GM21723 (cell line): ENCODE measurements at regions not wholly inside any gene's neighbourhood (a gene's known extent, or its start where the extent isn't known, plus 50 kb on each side); places are given as distances from the start of the nearest gene placed in this dataset.
"Not testable (repeated sequence)": the region's sequence is repeated elsewhere in the genome, so short reads cannot be mapped to it uniquely, and the experiment has no call there.

ENCODE experiments used
- ATAC-seq: cut with Tn5 transposase; IDR thresholded peaks from one replicate; pipeline ENCODE4 v1.9.1; 2021; ENCODE audit warnings: mild to moderate bottlenecking, moderate library complexity; ENCODE audit not compliant: unreplicated experiment

DNA sequence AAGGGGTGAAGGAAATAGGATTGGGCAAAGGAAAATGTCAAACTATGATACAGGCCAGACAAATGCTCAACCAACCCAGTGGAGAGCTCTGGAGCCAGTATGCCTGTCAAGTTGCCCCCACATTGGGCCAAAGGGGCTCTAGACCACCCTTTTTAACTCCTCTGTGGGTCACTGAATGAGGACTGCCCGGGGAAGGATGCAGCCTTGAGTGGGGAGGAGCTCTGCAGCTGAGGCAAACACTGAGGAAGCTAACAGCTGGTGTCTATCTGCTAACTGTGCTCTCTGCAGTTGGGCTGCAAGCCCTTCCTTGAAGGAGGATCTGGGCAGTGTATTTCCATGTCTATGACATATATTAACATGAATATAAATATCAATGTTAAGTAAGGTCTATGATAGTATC is 98.4 kb upstream of the PRSS16 start:
- no peak for ATAC-seq

DNA sequence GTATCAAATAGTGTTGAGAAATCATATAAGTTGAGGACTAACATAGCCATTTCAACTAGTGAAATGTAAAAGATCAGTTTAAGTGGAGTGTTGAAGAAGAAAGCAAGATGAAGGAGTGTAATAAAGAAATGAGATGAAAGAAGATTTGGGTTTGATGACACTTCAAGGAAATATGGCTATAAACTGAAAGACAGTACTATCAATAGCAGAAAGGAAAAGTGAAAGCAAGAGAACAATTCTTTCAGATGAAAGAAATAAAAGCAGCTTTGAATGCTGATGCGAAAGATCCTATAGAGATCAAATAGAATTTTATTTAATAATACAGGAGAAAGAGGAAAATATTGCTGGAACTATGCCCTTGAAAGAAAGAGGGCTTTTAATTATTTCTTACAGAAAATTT is 92.8 kb upstream of the PRSS16 start:
- ATAC-seq = no peak

DNA sequence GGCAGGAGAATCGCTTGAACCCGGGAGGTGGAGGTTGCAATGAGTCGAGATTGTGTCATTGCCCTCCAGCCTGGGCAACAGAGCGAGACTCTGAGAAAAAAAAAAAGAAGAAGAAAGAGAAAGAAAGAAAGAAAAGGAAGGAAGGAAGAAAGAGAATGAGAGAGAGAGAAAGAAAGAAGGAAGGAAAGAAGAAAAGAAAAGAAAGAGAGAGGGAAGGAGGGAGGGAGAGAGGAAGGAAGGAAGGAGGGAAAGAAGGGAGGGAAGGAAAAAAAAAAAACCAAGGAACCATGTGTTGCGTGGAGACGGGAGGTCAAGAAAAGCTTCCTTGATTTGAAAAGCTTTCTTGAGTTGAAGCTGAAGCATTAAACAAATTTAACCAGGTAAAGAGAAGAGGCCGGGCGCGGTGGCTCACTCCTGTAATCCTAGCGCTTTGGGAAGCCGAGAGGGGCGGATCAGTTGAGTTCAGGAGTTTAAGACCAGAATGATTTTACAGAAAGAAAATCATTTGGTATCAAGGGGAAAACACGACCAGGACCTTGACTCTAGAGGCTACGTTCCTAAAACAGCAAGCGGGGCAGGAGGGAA is 90.5 kb upstream of the PRSS16 start:
- no peak for ATAC-seq

DNA sequence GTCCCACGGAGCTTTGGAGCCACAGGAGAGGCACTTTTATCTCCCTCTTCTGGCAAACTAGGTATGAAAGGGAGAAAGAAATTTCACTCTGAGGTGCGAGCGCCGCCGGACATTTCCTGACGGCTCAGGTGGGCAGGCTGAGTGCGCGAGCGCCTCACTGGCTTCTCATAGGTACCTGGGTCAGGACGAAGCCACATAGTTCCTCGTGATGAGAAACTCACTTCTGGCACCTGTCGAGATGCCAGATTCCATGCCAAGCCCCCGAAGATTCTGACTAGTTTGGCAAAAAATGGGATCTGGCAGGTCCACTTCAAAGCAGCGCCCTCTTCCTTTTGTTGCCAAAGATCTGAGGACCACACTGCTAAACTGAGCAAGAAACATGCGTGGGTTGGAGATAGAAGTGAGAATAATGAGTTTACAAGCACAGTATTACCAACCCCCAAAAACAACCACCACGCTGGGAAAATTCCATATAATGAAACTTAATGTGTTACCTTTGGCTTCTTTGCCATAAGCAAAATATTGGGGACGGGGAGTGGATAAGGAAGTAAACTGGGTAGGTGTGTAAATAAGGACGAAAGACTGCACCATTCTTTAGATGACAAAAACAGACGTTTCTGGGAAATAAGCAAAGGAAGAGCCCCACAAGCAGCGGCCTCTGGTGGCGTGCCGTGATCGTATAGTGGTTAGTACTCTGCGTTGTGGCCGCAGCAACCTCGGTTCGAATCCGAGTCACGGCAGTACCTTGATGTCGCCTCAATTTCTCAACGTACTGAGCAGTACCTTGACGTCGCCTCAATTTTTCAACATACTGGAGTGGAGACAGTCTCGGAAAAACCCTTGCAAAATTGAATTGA is 89.8 kb upstream of the PRSS16 start:
- ATAC-seq = peak; percentile 52

DNA sequence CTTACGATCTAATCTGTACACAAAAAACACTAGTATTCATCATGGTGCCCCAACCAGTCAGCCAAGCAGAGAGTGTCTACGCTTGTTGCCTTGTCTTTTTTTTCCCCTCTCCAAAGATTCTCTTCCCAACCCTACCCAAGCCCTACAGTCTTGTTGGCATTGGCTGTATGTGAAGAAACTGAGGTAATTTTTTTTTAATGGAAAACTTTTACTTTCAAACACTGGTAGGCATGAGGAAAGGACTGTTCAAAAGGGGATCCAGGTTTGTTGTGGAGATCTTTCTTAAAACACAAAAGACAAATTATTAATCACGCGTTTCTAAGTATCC is 89.2 kb upstream of the PRSS16 start:
- ATAC-seq = no peak

DNA sequence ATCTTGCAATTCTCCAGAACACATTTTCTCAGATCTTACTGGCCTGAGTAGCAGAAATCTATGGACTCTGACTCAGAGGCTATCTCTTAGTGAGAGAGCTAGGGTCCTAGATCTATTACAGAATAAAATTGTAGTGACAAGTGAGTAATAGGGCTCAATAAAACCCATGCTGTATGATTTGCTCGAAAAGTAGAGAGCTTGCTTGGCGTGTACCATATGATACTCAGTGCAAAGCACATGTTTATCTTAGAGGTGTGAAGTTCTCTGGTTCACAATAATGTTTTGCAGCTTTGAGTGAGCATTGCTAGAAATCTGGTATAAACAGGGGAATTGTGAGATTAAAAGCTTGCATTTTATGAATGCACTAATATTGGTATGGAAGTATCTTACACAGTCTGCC is 87.8 kb upstream of the PRSS16 start:
- ATAC-seq = no peak

DNA sequence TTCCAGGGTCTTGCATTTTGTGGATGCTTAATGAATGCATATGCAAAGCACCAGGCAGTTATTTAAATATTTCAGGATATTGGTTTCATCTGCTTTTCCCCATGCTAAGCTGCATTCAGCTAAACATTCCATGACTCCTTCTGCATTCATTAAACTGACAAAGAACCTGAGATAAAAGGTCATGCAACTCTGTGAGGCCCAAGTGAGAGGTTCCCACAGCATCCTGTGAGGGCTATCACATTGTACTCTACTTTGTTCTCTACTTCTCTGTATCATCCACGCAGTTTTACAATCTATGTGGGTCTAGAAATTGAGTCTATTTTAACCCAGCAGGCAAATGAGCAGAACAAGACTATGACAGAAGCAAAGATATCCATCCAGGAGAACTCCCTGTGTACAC is 86.4 kb upstream of the PRSS16 start:
- no peak for ATAC-seq

DNA sequence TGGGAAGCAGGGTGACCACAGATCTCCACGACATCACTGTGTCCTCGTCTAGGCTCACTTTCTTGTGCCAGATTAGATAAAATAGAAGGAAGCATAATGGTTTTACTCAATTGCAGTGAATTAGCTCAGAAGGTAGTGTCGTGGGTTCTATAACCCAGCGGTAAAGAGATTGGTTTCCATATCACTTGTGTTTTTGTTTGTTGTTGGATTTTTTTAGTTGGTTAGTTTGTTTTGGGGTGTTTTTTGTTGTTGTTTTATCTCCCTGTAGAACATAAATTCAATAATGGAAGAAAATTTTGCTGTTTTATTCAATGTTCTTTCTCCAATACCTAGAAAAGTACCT is 85.9 kb upstream of the PRSS16 start:
- ATAC-seq = no peak

DNA sequence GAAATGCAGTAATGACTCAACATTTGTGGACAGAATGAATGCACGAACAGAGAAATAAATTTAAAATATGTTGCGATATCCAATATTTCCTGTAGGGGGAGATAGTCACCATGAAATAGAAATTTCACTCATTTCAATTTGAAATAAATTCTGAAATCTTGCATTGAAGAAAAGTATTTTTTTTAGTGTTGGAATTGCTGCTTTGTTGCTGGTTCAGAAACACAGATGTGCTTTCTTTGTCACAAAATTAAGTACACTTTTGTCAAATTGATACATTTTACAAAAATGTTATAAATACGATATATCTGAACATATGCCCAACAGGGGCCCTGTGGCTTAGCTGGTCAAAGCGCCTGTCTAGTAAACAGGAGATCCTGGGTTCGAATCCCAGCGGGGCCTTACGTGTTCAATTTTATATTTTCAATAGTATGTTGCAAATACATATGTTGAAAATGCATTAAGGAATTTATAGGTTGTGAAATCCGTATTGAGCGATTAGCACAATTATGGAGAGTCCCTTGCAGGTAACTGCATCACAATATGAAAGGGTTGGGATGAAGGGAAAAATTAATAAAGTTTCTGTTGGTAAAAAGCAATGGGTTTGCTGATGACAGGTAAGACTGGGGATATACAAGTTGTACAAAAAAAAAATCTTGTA is 85.4 kb upstream of the PRSS16 start:
- ATAC-seq = no peak

DNA sequence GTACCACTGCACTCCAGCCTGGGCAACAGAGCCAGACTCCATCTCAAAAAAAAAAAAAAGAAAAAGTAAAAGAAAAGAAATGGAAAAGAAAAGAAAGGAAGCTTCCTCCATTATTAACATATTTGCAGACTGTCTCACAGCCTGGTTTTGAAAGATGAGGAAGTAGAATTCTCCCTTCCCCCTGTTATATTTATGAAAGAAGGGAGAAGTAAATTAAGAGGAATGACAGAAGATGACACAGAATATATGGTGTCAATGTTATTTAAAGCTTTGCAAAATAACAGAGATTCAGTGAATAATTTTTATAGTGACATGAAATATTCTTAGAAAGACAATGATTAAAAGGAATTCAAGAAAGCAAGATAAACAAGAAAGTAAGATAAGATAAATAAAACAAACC is 83.7 kb upstream of the PRSS16 start:
- ATAC-seq = no peak

DNA sequence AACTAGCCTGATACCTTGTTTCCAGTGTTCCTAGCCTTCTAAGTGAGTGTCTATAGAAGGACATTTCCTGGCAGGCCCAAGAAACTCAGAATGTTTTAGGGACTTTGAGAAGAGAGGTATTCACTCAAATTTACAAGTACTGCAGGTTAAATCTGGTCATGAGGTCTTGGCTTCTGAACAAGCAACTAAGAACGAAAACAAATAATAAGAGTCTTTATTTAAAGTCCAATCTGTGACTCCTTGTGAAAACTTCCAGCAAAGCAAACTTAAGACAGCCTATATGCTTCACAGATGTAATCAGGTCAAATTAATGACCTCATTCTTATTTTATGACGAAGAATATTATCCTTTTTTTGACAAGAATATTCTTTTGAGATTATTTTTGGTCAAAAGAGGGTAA is 79.4 kb upstream of the PRSS16 start:
- no peak for ATAC-seq

DNA sequence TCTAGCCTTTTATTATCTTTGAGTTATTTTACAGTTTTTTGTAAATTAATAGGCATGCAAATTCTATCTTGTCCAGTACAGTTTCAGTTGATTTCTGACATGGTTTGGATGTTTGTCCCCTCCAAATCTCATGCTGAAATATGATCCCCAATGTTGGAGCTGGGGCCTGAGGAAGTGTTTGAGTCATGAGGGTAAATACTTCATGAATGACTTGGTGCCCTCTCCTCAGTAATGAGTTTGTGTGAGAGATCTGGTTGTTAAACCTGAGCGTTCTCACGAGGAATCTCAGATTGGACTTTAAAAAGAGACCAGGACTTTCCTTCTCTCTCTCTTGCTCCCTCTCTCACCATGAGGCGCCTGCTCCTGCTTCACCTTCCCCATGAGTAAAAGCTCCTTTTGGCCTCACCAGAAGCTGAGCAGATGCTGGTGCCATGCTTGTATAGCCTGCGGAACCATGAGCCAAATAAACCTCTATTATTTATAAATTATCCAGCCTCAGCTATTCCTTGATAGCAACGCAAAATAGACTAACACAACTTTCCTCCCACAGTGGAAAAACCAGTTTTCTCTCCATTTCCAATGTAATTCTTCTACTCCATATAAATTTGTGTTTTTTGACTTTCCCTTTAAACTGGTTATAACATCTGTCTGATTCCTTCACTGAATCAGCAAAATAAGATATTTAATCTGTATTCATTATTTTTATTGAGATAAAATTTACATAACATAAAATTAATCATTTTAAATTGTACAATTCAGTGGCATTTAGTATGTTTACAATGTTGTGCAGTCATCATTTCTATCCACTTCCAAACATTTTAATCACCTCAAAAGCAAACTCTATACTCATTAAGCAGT is 78.7 kb upstream of the PRSS16 start:
- ATAC-seq = no peak

DNA sequence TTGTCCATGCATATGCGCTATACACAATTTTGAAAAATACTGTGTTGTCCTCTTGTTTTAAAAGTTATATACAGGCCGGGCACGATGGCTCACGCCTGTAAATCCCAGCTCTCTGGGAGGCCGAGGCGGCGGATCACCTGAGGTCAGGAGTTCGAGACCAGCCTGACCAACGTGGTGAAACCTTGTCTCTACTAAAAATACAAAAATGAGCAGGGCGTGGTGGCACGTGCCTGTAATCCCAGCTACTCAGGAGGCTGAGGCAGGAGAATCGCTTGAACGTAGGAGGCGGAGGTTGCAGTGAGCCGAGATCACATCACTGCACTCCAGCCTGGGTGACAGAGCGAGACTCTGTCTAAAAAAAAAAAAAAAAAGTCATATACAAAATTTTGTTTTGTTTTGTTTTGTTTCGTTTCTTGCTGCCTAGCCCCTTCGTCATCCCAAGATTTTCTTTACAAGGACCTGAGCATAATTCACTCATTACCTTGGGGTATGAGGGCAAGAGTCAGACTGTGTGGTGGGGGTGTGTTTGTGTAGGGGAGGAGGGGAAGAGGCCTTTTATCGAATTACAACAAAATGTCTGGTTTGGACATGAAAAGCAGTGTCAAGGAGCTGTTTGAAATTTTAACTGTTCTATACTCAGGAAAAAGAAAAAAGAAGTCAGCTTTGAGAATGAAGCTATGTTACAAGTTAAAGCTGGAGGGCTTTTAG is 74.8 kb upstream of the PRSS16 start:
- not testable (repeated sequence) for ATAC-seq

DNA sequence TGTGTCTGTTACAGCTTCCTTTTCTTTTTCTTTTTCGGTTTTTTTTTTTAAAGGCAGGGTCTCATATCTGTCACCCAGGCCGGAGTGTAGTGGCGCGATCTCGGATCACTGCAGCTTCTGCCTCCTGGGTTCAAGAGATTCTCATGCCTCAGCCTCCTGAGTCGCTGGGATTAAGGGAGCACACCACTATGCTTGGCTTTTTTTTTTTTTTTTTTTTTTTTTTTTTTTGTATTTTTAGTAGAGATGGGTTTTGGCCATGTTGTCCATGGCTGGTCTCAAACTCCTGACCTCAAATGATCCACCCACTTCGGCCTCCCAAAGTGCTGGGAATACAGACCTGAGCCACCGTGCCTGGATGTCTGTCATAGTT is 74.3 kb upstream of the PRSS16 start:
- not testable (repeated sequence) for ATAC-seq

DNA sequence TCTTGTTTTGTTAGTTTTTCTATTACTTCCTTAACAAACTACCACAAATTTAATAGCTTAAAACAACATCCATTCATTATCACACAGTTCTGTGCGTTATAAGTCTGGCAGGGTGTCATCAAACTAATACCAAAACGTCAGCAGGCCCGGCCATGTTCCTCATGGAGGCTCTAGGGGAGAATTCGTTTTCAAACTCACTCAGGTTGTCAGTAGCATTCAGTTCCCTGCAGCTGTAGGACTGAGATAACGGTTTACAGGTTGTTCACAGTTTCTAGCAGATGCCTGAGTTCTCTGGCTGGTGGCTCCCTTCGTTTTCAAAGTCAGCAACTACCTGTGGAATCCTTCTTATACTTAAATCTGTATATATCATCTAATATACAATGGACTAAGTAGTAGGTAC is 72.5 kb upstream of the PRSS16 start:
- ATAC-seq = no peak

DNA sequence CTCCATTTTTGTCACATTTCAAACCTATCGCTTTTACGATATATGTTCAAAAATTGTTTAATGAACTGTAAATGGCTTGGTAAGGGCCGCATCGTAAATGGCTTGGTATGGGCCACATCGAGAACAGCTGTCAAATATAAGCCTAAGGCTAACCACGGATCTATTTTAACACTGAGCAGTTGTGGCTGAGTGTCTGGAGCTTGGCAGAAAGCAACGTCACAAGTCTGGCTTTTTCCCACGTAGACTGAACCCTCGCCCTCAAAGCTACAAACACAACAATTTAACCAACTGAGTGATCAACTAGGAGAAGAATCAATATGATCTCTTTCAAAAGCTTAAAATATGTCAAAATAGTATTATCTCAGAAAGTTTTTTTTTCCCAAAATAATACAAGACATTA is 71.4 kb upstream of the PRSS16 start:
- ATAC-seq = no peak

DNA sequence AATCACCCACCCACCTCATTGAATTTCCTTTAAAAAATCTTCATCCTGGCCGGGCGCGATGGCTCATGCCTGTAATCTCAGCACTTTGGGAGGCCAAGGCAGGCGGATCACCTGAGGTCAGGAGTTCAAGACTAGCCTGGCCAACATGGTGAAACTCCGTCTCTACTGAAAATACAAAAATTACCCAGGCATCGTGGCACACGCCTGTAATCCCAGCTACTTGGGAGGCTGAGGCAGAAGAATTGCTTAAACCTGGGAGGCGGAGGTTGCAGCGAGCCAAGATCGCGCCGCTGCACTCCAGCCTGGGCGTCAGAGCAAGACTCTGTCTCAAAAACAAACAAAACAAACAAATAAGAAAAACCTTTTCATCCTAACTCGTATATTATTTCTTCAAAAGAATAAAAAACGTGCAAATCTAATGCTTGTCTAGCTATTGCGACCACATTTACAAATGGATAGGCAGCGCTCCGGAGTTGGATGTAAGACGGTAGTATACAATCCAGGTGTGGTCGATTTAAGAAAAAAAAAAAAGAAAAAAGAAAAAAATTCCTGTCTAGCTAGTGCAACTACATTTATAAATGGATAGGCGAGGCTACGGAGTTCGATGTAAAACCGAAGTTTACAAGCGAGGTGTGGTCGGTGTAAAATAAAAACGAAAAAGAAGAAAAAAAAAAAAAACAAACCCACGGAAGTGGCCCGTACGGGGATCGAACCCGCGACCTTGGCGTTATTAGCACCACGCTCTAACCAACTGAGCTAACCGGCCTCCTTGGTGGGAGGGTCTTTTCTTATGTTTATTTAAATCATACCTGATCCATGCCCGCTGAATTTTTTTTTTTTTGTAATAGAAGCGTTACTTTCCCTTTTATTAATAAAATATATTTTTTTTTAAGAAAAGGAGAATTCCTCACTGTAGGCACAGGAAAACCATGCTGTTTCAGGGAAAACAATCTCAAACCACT is 70.7 kb upstream of the PRSS16 start:
- no peak for ATAC-seq

DNA sequence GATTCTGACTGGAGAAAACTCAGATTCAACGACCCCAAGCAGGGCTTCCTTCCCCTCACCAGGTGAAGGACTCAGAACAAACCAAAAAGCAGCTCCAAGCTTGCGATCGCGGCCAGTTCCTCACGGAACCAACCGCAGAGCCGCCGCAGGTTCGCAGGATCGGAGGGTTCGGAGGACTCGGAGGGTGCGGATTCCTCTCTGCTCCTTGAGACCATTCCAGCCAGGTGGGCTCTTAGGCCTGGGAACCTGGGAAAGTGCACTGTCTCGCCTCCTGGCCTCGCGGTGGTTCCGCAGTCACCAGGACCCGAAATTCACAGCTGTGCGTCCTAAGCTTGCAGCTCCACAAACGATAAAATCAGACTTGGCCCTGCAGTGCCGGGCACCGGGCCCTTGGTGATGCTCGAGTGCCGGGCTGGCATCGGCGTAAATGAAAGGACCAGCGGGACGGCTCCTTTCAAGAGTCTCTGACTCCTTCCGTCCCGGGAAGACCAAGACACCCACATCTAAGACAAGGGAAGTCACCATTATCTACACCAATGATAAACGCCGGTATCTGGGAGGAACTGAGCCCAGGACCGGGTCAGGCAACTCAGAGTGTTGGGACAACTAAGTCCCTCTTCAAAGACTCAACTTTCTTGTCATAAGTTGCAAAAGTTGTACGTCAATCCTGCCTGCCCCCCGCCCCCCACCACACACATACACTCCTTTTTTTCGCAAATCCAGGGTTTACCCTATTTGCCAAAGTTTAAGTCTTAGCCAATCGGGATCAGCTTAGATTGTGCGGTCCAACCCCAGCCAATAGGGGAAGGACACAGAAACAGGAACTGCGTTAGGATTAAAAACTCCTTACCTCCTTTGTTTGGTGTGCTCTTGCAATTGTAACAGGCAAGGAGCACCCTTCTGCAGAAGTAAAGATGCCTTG is 69.8 kb upstream of the PRSS16 start:
- peak; percentile 71 for ATAC-seq

DNA sequence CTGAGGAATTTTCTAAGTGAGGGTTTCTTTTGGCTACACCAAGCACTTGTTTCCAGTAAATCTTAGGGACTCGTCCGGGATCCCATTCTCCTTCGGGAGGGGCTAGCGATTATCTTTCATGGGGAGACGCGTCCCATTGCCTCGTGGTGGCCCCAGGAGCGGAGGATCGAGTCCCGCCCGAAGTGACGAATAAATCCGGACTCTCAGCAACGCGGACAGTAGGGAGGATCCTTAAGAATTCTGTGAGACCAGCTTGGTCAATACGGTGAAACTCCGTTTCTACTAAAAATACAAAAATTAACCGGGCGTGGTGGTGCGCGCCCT is 69.1 kb upstream of the PRSS16 start:
- ATAC-seq = no peak
